ENCODE measurements at regions not wholly inside any gene's neighbourhood (a gene's known extent, or its start where the extent isn't known, plus 50 kb on each side); places are given as distances from the start of the nearest gene placed in this dataset.

GRCh38 chr4:45647823-45648222 is 476.0 kb downstream of the GABRG1 start:
- DNase-seq (ENCODE audit: low spot score) (no peak), ATAC-seq (no peak)

- ATAC-seq (no peak), DNase-seq (ENCODE audit: low spot score) (no peak)
These were observed 476.8 kb downstream of the GABRG1 start for GRCh38 chr4:45646885-45647590.

GRCh38 chr4:45640281-45640680 is 483.6 kb downstream of the GABRG1 start:
- ATAC-seq, result no peak
- no peak for DNase-seq (ENCODE audit: low spot score)

DNA sequence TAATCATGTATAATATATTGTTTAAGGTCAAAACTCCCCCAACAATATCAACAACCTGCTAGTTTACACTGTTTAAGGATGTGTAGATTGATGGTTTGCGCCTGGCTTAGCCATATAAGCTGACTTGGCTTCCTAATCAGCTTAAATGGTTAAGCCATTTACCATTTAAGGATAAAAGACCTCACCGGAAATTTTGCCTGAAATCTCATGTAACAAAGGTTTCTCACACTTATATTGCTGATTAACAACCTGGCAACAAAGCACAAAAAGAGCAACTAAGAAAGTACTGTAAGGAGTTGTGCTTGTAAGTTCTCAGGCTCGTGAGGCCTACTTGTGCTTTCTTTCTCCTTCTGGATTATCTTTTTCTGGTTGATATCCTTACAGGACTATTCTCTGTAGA is 485.2 kb downstream of the GABRG1 start:
- DNase-seq (ENCODE audit: low spot score) (no peak), ATAC-seq (no peak)

DNA sequence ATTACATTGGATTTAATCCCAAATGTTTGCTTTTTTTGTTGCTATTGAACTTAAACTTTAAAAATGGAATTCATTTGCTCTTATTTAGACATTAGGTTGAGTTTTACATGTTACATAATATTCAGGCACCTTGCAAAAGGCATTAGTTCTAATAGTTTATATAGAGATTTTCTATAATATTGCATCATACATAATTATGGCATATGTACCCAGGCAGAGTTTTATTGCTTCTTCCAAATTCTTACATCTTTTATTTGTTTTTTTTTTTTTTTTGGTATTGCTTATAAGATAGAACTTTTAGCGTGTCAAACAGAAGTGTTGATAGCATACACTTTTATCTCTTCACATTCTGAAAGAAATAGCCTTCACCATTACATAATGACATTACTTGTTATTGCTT is 487.7 kb downstream of the GABRG1 start:
- no peak for DNase-seq (ENCODE audit: low spot score)
- no peak for ATAC-seq

- no peak for ATAC-seq
These were observed 494.1 kb downstream of the GABRG1 start for GRCh38 chr4:45629717-45630116.

DNA sequence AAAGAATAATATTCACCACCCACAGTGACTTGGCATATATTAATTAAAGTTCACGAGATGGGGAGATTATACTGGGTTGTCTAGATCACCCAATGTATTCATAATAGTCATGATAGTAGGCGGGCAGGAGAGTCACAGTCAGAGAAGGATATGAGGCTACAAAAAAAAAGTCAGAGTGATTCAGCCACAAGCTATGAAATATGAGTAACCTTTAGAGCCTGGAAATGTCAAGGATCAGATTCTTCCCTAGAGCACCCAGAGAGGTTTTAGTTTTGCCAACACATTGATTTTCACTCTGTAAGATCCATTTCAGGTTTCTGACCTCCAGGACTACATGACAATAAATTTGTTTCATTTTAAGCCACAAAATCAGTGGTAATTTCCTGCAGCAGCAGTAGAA is 501.9 kb downstream of the GABRG1 start:
- DNase-seq (ENCODE audit: low spot score) (no peak), ATAC-seq (no peak)

More at GRCh38 chr4:45629717-45630116, 494.1 kb downstream of the GABRG1 start:
- no peak for DNase-seq (ENCODE audit: low spot score)

- DNase-seq (ENCODE audit: low spot score) (no peak), ATAC-seq (no peak)
These were observed 503.0 kb downstream of the GABRG1 start for GRCh38 chr4:45620808-45621207.

DNA sequence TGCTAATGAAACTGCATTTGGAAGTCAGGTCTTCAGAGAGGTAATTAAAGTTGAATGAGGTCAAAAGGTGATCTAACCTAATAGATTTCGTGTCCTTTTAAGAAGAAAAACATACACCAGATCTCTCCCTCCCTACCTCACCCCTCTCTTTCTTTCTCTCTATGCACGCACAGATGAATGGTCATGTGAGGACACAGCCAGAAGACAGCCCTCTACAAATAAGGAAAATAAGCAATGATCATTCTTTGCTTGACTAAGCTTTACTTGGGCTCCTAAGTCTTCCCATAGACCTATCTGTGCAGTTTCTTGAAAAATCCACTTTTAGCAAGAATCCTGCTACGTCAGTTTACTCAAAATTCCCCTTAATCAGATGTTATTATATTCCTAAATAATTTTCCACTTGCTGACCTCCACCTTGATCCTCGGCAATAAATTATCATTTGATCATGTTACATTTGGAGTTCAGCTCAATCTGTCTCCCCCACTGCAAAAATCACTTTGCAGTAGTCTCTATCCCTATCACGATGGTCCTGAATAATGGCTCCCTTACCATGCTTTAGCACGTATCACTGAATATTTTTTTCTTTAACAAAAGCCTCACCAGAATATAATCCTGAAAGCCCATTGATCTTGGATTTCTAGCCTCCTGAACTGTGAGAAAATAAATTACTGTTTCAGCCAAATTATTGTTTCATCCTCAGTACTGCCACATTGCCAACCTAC is 527.3 kb downstream of the GABRG1 start:
- DNase-seq (ENCODE audit: low spot score), result no peak
- no peak for ATAC-seq

DNA sequence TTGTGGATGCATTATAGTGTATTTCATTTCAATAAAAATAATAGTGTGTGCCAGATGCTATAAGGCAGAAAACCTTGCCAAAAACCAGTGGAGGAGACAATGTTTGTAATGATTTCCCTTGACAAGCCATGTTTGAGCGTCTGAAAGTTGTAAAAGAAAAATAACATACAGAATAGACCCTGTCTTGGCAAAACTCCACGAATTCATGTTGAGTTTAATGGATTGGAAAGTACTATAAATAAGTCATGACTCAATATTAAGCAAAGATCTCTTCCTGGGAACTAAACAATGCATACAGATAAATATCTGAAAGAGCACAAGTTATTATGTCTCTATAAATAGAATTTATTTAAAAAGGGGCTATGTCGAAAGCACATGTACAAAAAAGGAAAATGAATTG is 543.5 kb downstream of the GABRG1 start:
- DNase-seq (ENCODE audit: low spot score), result no peak
- ATAC-seq, result no peak

DNA sequence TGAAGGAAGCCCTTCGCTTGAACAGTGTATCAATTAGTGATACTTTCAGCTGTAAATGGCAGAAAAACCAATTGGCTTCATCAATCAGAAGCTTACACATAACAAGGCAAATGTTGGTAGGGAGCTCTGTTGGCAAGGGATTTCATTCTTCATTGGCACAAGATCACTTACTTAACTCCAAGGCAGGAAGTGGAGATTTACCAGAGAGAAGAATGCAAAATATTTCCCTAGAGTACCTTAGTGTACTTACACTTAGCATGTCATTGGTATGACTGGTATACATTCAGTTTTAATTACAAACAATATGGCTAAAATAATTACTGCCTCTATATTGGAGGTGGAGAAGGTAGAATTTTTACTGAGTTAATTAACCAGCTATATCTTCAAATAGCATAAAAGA is 545.0 kb downstream of the GABRG1 start:
- no peak for DNase-seq (ENCODE audit: low spot score)
- no peak for ATAC-seq

DNA sequence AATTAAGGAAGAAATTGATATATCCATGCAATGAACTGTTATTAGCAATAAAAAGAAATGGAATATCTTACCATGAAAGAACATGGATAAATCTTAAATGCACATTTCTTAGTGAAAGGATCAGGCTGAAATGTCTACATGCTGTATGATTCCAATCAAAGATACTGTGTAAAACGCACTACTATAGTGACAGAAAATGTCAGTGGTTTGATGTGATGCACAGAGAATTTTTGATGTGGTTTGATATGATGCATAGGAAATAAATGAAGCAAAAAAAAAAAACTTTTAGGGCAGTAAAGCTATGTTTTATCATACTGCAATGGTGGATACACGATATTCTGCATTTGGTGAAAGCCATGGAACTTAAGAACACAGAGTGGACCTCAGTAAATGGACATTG is 547.6 kb downstream of the GABRG1 start:
- no peak for DNase-seq (ENCODE audit: low spot score)
- ATAC-seq, result no peak

DNA sequence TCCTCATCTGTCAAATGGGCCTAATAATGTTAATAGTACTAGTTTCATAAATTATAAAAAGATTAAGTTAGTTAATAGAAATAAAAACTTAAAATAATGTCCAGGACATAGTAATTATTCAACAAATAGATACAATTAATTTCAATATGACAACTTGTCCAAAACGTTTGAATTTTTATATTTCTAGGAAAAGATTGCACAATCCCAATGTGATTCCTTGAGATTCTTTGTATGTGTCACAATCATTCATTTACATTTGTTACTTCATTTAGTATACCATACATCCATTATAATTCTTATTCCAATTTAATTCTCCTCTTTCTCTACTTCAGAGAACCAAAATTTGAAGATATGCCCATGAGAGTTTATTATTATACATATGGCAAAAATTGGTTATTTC is 554.2 kb downstream of the GABRG1 start:
- no peak for ATAC-seq
- DNase-seq (ENCODE audit: low spot score), result no peak

DNA sequence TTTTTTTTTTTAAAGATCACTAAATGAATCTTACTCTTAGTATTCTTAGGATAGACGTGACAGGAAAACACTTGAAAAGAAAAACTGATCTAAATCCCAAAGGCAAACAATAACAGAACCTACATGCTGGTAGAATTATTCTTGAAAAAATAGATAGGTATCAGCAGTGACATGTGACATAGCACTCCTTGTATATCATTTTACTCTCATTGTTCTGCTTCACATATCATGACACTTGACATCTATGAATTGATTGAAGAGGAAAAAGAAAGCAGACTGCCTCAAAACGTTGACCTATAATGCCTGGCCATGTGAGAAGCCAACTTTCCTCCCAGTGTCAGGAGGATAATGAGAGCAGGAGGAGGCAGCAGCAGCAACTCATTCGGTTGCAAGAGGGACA is 555.2 kb downstream of the GABRG1 start:
- DNase-seq (ENCODE audit: low spot score) (no peak), ATAC-seq (no peak)

- no peak for ATAC-seq
- no peak for DNase-seq (ENCODE audit: low spot score)
These were observed 556.8 kb downstream of the GABRG1 start for GRCh38 chr4:45566896-45567603.

DNA sequence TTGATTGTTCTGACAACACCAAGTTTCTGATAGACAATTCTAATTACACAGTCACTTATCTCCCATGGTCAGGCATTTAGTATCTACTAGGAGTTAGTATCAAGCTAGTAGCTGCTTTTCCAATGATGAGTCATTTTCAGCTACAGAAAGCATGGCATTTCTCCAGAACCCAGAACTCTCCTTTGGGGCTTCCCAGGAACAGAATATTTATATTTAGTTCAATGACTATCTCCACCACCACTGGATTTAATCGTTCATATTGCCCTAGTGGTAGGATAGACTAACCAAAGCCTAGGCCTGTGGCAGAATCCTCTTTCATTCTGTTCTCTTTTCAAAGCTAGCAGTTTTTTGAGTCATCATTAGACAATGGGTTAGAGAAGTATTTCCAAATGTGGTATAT is 569.4 kb downstream of the GABRG1 start:
- no peak for ATAC-seq
- DNase-seq (ENCODE audit: low spot score), result no peak

DNA sequence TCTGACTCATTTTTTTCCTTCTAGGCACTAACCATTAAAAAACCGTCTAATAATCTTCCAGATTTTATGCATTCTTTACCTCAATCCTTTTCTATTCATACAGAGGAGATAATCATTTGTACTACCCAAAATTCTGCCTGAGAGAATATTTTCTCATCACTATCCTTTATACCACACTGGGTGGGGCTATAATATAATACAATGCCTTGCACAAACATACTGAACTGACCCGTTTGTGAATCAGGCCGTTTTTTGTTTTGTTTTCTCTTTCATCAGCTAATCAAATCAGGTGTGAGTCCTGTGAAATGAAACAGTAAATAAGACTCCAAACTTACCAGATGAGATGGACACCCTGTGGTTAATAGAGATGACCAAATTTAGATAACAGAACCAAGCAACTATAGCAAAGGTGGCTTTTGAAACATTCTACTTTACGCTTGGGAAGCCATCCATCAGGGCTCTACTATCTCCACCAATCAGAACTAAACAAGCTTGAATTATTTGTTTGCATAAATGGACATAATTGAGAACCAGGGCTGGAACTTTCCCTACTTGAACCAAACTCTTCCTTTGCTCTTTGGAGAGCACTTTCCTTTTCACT is 573.0 kb downstream of the GABRG1 start:
- no peak for DNase-seq (ENCODE audit: low spot score)
- ATAC-seq, result no peak

- ATAC-seq (no peak), DNase-seq (ENCODE audit: low spot score) (no peak)
These were observed 584.6 kb downstream of the GABRG1 start for GRCh38 chr4:45539142-45539814.

- ATAC-seq, result no peak
- no peak for DNase-seq (ENCODE audit: low spot score)
These were observed 593.4 kb downstream of the GABRG1 start for GRCh38 chr4:45530498-45530897.

DNA sequence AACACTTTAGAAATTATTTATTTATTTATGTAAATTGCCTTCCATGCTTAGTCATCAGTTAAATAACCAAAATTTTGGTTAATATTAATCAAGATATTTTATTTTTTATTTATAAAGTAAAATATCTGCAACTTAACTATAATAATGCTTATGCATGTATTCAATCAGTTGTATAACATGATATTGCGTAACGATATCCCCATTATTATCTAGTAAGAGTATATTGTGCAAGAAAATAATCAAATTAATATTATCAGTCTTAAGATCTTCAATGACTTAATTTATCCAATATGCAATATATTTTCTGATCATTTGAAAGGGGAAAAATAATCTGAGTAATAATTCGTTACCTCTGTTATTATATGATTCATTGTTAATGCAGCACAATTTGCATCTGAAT is 596.7 kb downstream of the GABRG1 start:
- ATAC-seq (no peak), DNase-seq (ENCODE audit: low spot score) (no peak)

- ATAC-seq (no peak), DNase-seq (ENCODE audit: low spot score) (no peak)
These were observed 605.0 kb downstream of the GABRG1 start for GRCh38 chr4:45518832-45519231.

Measured in left lobe of liver (tissue), 2 donors.